GM23338 (cell line): ENCODE measurements at regions not wholly inside any gene's neighbourhood (a gene's known extent, or its start where the extent isn't known, plus 50 kb on each side); places are given as distances from the start of the nearest gene placed in this dataset.

ENCODE experiments used
- EZH2 ChIP-seq: fragments of 200-600 bp; sonication (generic); IDR thresholded peaks from one replicate; pipeline ENCODE4 v1.8.0; 2017; ENCODE audit warnings: antibody characterized with exemption, mild to moderate bottlenecking, low read depth; ENCODE audit not compliant: unreplicated experiment
- EZH2phosphoT487 ChIP-seq: fragments of 200-600 bp; sonication (generic); IDR thresholded peaks from one replicate; pipeline ENCODE4 v1.8.1; 2018; ENCODE audit warnings: antibody characterized with exemption; ENCODE audit not compliant: unreplicated experiment
- JUNB ChIP-seq: IDR thresholded peaks from one replicate; pipeline ENCODE4 v1.6.1; 2016; ENCODE audit warnings: antibody characterized with exemption; ENCODE audit not compliant: unreplicated experiment
- POLR2AphosphoS5 ChIP-seq: IDR thresholded peaks from 2 replicates; pipeline ENCODE4 v1.6.1; 2016; ENCODE audit warnings: antibody characterized with exemption, low read depth
- ZNF331 ChIP-seq: fragments of 250-450 bp; sonication (Bioruptor Pico); IDR thresholded peaks from 2 replicates; pipeline ENCODE4 v1.5.0; 2020; ENCODE audit warnings: low read depth, mild to moderate bottlenecking, moderate library complexity
- TF ChIP-seq, protein P1 (sequence below), 2 experiments: fragments of 200-600 bp in 1 of 2; sonication (generic) in 1 of 2; conservative IDR thresholded peaks; 2 replicates each; pipeline versions ENCODE4 v1.5.1 to v1.6.1; 2016 to 2017; ENCODE audit warnings: antibody characterized with exemption in 2 of 2, low read depth in 2 of 2, mild to moderate bottlenecking in 2 of 2, moderate library complexity in 1 of 2
- TF ChIP-seq, protein P2 (sequence below): IDR thresholded peaks from one replicate; pipeline ENCODE4 v1.6.1; 2018; ENCODE audit warnings: antibody characterized with exemption; ENCODE audit not compliant: unreplicated experiment

DNA sequence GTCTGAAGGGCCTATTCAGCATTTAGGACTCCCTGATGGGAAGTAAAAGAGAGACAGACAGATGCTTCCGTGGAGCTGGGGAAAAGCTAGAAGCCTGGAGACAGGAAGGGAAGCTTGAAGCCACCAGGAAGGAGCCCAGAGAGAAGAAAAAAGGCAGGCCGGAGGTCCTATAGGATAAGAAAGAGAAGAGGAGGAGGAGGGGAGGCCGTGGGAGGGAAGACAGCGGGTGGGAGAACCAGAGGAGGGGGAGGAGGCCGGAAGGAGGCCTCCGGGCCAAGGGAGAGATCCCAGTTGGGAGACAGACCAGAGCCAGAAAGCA lies 107.1 kb upstream of the PKDCC start:
- TF ChIP-seq EZH2 (no peak), POLR2AphosphoS5 (no peak), ZNF331 (CRISPR knock-in tag) (no peak), JUNB (no peak), EZH2phosphoT487 (no peak)
- TF ChIP-seq, protein P1, sequence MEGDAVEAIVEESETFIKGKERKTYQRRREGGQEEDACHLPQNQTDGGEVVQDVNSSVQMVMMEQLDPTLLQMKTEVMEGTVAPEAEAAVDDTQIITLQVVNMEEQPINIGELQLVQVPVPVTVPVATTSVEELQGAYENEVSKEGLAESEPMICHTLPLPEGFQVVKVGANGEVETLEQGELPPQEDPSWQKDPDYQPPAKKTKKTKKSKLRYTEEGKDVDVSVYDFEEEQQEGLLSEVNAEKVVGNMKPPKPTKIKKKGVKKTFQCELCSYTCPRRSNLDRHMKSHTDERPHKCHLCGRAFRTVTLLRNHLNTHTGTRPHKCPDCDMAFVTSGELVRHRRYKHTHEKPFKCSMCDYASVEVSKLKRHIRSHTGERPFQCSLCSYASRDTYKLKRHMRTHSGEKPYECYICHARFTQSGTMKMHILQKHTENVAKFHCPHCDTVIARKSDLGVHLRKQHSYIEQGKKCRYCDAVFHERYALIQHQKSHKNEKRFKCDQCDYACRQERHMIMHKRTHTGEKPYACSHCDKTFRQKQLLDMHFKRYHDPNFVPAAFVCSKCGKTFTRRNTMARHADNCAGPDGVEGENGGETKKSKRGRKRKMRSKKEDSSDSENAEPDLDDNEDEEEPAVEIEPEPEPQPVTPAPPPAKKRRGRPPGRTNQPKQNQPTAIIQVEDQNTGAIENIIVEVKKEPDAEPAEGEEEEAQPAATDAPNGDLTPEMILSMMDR (conservative IDR thresholded peaks at IDR 0.05; ENCODE audit: low read depth in 2 of 2) = no peak
- TF ChIP-seq, protein P2, sequence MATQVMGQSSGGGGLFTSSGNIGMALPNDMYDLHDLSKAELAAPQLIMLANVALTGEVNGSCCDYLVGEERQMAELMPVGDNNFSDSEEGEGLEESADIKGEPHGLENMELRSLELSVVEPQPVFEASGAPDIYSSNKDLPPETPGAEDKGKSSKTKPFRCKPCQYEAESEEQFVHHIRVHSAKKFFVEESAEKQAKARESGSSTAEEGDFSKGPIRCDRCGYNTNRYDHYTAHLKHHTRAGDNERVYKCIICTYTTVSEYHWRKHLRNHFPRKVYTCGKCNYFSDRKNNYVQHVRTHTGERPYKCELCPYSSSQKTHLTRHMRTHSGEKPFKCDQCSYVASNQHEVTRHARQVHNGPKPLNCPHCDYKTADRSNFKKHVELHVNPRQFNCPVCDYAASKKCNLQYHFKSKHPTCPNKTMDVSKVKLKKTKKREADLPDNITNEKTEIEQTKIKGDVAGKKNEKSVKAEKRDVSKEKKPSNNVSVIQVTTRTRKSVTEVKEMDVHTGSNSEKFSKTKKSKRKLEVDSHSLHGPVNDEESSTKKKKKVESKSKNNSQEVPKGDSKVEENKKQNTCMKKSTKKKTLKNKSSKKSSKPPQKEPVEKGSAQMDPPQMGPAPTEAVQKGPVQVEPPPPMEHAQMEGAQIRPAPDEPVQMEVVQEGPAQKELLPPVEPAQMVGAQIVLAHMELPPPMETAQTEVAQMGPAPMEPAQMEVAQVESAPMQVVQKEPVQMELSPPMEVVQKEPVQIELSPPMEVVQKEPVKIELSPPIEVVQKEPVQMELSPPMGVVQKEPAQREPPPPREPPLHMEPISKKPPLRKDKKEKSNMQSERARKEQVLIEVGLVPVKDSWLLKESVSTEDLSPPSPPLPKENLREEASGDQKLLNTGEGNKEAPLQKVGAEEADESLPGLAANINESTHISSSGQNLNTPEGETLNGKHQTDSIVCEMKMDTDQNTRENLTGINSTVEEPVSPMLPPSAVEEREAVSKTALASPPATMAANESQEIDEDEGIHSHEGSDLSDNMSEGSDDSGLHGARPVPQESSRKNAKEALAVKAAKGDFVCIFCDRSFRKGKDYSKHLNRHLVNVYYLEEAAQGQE = no peak
